PC-9 (cell line): ENCODE measurements at regions not wholly inside any gene's neighbourhood (a gene's known extent, or its start where the extent isn't known, plus 50 kb on each side); places are given as distances from the start of the nearest gene placed in this dataset.

ENCODE experiments used
- BruUV-seq: library from RNA; stranded (reverse); fragments of 400-500 nt; replicated peaks from 2 replicates; lab custom pipeline; 2021; lab: Mats Ljungman, UMichigan
- CTCF ChIA-PET: fragments of 300-600 bp; sonication (Branson Sonifier 250); formaldehyde crosslinking; loops from one replicate; lab custom pipeline; 2022; ENCODE audit warnings: antibody characterized with exemption; lab: Charles Lee
- POLR2A ChIA-PET: fragments of 300-600 bp; sonication (Branson Sonifier 250); formaldehyde crosslinking; loops from one replicate; lab custom pipeline; 2022; ENCODE audit warnings: antibody characterized with exemption; ENCODE audit not compliant: unreplicated experiment; lab: Charles Lee
- DNase-seq, 2 experiments: peaks; one replicate each; pipeline versions ENCODE4 v3.0.0 to v3.0.0-alpha.2; 2015 to 2022; ENCODE audit warnings: mixed read lengths in 1 of 2
- H2AFZ ChIP-seq: fragments of 200-600 bp; sonication (generic); 2 replicates; pipeline ENCODE4 v1.8.1; 2017; ENCODE audit warnings: antibody characterized with exemption
- H3F3A ChIP-seq: fragments of 200-600 bp; sonication (generic); 2 replicates; pipeline ENCODE4 v1.8.1; 2017; ENCODE audit warnings: antibody characterized with exemption, mild to moderate bottlenecking, low read depth; ENCODE audit not compliant: insufficient read depth
- H3K27ac ChIP-seq: fragments of 200-600 bp; sonication (generic); 2 replicates; pipeline ENCODE4 v1.6.1; 2016; ENCODE audit warnings: mixed run types
- H3K27me3 ChIP-seq: fragments of 200-600 bp; sonication (generic); 2 replicates; pipeline ENCODE4 v1.6.1; 2016; ENCODE audit warnings: low read depth, mixed run types; ENCODE audit not compliant: insufficient read depth
- H3K36me3 ChIP-seq: fragments of 200-600 bp; sonication (generic); 2 replicates; pipeline ENCODE4 v1.6.1; 2016; ENCODE audit warnings: low read depth, mixed run types
- H3K4me1 ChIP-seq: fragments of 200-600 bp; sonication (generic); replicated peaks from 2 replicates; pipeline ENCODE4 v1.6.1; 2016; ENCODE audit warnings: mixed run types; ENCODE audit not compliant: insufficient read depth
- H3K4me2 ChIP-seq: fragments of 200-600 bp; sonication (generic); 2 replicates; pipeline ENCODE4 v1.6.1; 2017; ENCODE audit warnings: mixed run types
- H3K4me3 ChIP-seq: fragments of 200-600 bp; sonication (generic); 2 replicates; pipeline ENCODE4 v1.6.1; 2016; ENCODE audit warnings: mixed run types
- H3K79me2 ChIP-seq: fragments of 200-600 bp; sonication (generic); 2 replicates; pipeline ENCODE4 v1.6.1; 2017; ENCODE audit warnings: low read depth, mixed run types
- H3K9me2 ChIP-seq: fragments of 200-600 bp; sonication (generic); 2 replicates; pipeline ENCODE4 v1.8.1; 2017; ENCODE audit warnings: mild to moderate bottlenecking; ENCODE audit not compliant: insufficient read depth
- H3K9me3 ChIP-seq: fragments of 200-600 bp; sonication (generic); 2 replicates; pipeline ENCODE4 v1.8.1; 2016; ENCODE audit warnings: low read depth; ENCODE audit not compliant: insufficient read depth
- H4K20me1 ChIP-seq: fragments of 200-600 bp; sonication (generic); 2 replicates; pipeline ENCODE4 v1.8.1; 2017; ENCODE audit not compliant: insufficient read depth
- CTCF ChIP-seq: fragments of 200-600 bp; sonication (generic); conservative IDR thresholded peaks from 2 replicates; pipeline ENCODE4 v1.6.1; 2017; ENCODE audit warnings: mixed run types, antibody characterized with exemption, mild to moderate bottlenecking, moderate library complexity
- EZH2 ChIP-seq: fragments of 200-600 bp; sonication (generic); IDR thresholded peaks from 2 replicates; pipeline ENCODE4 v1.8.0; 2017; ENCODE audit warnings: antibody characterized with exemption, low read depth
- intact Hi-C: fragments of 100-400 bp; cut with micrococcal nuclease; formaldehyde crosslinking; loops from one replicate; pipeline ENCODE4 v1.10.0; 2022; ENCODE audit not compliant: unreplicated experiment

GRCh38 chr4:125732632-125733031, 417.9 kb downstream of the FAT4 start:
- no peak overlapping the region for H3K27ac ChIP-seq
- no peaks in the 10 kb centered on the region for H3K27me3 ChIP-seq
- H3K36me3 ChIP-seq, result no peaks in the 10 kb centered on the region
- H3F3A ChIP-seq, result no peaks in the 10 kb centered on the region
- H3K9me3 ChIP-seq, result no peaks in the 10 kb centered on the region
- CTCF ChIA-PET, result no interaction called here
- intact Hi-C loops, result loop anchor here (10.0 kb wide), 1 partner anchor 348 kb away; no protein-coding TSS in a partner anchor
- H4K20me1 ChIP-seq, result no peaks in the 10 kb centered on the region
- DNase-seq, result no peak
- BruUV-seq, result no TSS peak
- H3K4me2 ChIP-seq, result no peak overlapping the region
- TF ChIP-seq CTCF (no peak), EZH2 (no peak)
- H3K4me1 ChIP-seq, result 0 out of 2 replicates have a peak, but pooled peaks cover 4% of the 10 kb centered on the region
- no peaks in the 10 kb centered on the region for H3K9me2 ChIP-seq
- no peak overlapping the region for H3K4me3 ChIP-seq
- H3K79me2 ChIP-seq, result no peaks in the 10 kb centered on the region
- POLR2A ChIA-PET, result no interaction called here
- H2AFZ ChIP-seq, result no peak overlapping the region

- Histone ChIP-seq H3K36me3 (no peaks in the 10 kb centered on the region), H3K4me1 (0 out of 2 replicates have a peak, but pooled peaks cover 4% of the 10 kb centered on the region), H3F3A (no peaks in the 10 kb centered on the region), H3K9me3 (no peaks in the 10 kb centered on the region), H3K4me3 (no peak overlapping the region), H3K27me3 (no peaks in the 10 kb centered on the region), H4K20me1 (no peaks in the 10 kb centered on the region), H2AFZ (0 out of 2 replicates have a peak overlapping the region, but pooled peaks have one; percentile 23), H3K79me2 (no peaks in the 10 kb centered on the region), H3K27ac (no peak overlapping the region), H3K4me2 (no peak overlapping the region), H3K9me2 (no peaks in the 10 kb centered on the region)
- BruUV-seq, result no TSS peak
- CTCF ChIA-PET, result no interaction called here
- TF ChIP-seq CTCF (no peak), EZH2 (no peak)
- intact Hi-C loops, result loop anchor here (2.0 to 10.0 kb wide), 2 partner anchors 350 to 420 kb away; partner anchors contain the start of gene FAT4
- no peak for DNase-seq
- POLR2A ChIA-PET, result no interaction called here
Observed at GRCh38 chr4:125734504-125734903, 419.7 kb downstream of the FAT4 start.

- ChIA-PET CTCF (no interaction called here), POLR2A (no interaction called here)
- BruUV-seq, result no TSS peak
- no peak overlapping the region for H3K4me2 ChIP-seq
- H3K27ac ChIP-seq, result no peak overlapping the region
- H3K4me3 ChIP-seq, result no peak overlapping the region
- H3K9me2 ChIP-seq, result no peaks in the 10 kb centered on the region
- TF ChIP-seq CTCF (no peak), EZH2 (no peak)
- H3K79me2 ChIP-seq, result no peaks in the 10 kb centered on the region
- H3K9me3 ChIP-seq, result no peaks in the 10 kb centered on the region
- H3K36me3 ChIP-seq, result no peaks in the 10 kb centered on the region
- H4K20me1 ChIP-seq, result no peaks in the 10 kb centered on the region
- intact Hi-C loops, result loop anchor here (2.0 to 10.0 kb wide), 2 partner anchors 350 to 420 kb away; partner anchors contain the start of gene FAT4
- no peaks in the 10 kb centered on the region for H3F3A ChIP-seq
- 0 out of 2 replicates have a peak overlapping the region, but pooled peaks have one; percentile 23 for H2AFZ ChIP-seq
- H3K27me3 ChIP-seq, result no peaks in the 10 kb centered on the region
- H3K4me1 ChIP-seq, result 0 out of 2 replicates have a peak, but pooled peaks cover 4% of the 10 kb centered on the region
- peak; percentile 63 to 66 for DNase-seq
Observed at GRCh38 chr4:125735102-125735501, 420.3 kb downstream of the FAT4 start.
